MG63 (cell line): ENCODE measurements at regions not wholly inside any gene's neighbourhood (a gene's known extent, or its start where the extent isn't known, plus 50 kb on each side); places are given as distances from the start of the nearest gene placed in this dataset.

ENCODE experiments used
- DNase-seq: peaks from one replicate; pipeline ENCODE4 v3.0.0-alpha.2; 2020
- H3K27me3 ChIP-seq: fragments of 250-450 bp; sonication (Bioruptor Pico); 2 replicates; pipeline ENCODE4 v1.5.1; 2020; ENCODE audit warnings: mild to moderate bottlenecking, moderate library complexity
- H3K36me3 ChIP-seq: fragments of 250-450 bp; sonication (Bioruptor Pico); 2 replicates; pipeline ENCODE4 v1.5.1; 2020; ENCODE audit warnings: mild to moderate bottlenecking, moderate library complexity
- H3K4me3 ChIP-seq: fragments of 250-450 bp; sonication (Bioruptor Pico); 2 replicates; pipeline ENCODE4 v1.5.1; 2020; ENCODE audit warnings: mild to moderate bottlenecking, moderate library complexity
- H3K9me3 ChIP-seq: fragments of 250-450 bp; sonication (Bioruptor Pico); 2 replicates; pipeline ENCODE4 v1.5.1; 2020; ENCODE audit warnings: mild to moderate bottlenecking, moderate library complexity

DNA sequence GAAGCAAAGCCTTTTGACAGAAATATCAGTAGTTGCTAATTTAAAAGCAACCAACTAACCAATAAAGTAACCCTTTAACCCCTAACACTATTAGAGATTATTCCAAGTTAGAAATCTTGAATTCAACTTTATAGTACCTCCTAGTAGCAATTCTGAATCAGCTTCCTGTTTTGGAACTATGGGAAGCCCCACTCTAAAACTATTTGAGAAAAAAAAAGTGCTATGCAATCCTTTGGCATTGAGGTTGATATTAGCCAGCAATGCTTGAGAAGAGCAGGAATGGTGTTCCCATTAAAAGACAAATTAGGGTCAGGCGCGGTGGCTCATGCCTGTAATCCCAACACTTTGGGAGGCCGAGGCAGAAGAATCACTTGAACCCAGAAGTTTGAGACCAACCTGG lies 306.2 kb upstream of the ZFP64 start:
- no peaks in the 10 kb centered on the region; the same call in 1 of the 2 replicates for H3K27me3 ChIP-seq
- H3K4me3 ChIP-seq: no peak overlapping the region
- no peak for DNase-seq
- no peaks in the 10 kb centered on the region for H3K9me3 ChIP-seq
- H3K36me3 ChIP-seq: no peaks in the 10 kb centered on the region

DNA sequence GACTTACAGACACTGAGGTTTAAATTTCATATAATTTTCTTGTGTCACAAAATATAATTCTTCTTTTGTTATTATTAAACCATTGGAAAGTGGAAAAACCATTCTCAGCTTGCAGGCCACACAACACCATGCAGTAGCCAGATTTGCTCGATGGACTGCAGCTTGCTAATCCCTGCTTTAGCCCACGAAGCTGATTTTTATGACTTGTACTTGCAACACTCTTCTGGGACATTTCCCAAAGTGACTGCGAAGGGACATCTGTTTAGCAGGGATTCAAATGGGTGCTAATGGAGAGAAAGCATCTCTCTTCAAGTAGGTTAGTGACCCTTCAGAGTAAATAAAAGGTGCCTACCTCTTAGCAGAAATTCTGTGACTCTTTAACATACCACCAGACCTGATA lies 304.6 kb upstream of the ZFP64 start:
- Histone ChIP-seq H3K4me3 (no peak overlapping the region), H3K27me3 (no peaks in the 10 kb centered on the region; the same call in 1 of the 2 replicates), H3K36me3 (no peaks in the 10 kb centered on the region), H3K9me3 (no peaks in the 10 kb centered on the region)
- no peak for DNase-seq

DNA sequence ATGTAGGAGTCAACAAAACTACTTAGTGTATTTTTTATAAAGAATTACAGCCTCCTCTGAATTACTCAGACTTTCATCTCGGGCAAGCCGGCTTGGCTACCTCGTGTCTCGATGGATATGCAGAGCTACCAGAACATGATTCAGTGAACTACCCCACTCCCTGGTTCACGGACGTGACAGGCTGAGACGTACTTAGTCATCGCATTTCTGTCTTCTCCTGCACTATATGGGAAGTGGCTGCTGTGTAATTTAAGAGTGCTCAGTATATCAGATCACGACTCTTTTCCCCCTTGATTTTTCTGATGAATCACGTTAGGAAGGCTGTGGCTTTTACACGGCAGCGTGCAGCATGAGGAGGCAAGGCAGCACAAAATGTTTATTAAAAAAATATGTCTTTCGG lies 302.7 kb upstream of the ZFP64 start:
- Histone ChIP-seq H3K9me3 (no peaks in the 10 kb centered on the region), H3K36me3 (no peaks in the 10 kb centered on the region), H3K4me3 (no peak overlapping the region), H3K27me3 (no peaks in the 10 kb centered on the region)
- peak; percentile 76 for DNase-seq

DNA sequence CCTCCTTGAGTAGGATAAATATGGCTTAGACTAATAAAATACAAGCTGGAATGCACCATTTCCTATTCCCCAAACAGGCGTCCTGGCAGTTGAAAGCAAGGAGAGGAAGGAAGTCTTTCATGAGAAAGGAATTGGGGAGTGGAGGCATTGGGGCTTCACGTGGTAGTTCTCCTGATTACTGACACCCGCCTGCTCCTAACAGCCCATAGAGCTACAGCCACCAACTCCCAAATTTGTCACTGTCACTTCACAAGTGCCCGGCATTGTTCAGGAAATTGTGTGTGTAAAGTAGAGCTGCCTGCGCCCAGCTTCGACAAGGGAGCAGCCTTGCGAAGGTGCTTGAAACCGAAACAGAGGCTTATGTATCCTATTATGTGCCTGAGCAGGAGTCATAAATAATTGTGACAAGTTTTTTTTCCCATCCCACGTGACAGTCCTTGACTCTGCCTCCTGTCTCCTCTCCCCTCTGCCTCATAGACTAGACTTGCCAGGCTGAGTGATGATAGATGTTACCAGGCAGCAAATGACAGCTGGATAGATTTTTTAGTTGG lies 301.7 kb upstream of the ZFP64 start:
- no peak overlapping the region for H3K4me3 ChIP-seq
- DNase-seq: no peak

DNA sequence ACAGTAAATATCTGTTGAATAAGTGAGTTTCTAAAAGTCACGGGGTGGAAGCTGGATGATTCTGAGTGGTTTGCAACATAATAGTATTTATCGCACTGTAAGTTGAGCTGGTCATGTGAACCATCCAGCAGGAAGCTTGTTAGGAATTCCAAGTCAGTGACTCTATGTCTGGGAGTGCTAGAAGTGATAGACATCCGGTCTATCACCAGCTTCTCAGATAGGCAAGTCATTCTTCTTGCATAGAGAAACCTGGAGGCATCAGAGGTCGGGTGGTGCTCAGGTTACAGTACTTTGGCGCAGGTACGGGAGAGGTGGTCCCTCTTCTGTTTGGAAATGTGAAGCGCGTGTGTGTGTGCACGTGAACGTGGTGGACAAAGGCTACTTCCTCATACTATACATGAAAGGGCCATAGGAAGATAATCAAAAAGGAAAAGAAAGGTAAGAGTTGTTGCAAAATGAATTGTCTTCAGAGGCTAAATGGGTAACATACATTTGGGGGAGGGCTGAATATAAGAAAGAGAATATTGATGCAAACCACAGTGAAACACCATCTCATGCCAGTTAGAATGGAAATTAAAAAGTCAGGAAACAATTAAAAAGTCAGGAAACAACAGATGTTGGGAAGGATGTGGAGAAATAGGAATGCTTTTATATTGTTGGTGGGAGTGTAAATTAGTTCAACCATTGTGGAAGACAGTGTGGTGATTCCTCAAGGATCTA lies 299.3 kb upstream of the ZFP64 start:
- H3K27me3 ChIP-seq: no peaks in the 10 kb centered on the region
- no peaks in the 10 kb centered on the region for H3K9me3 ChIP-seq
- no peaks in the 10 kb centered on the region for H3K36me3 ChIP-seq
- no peak overlapping the region for H3K4me3 ChIP-seq
- no peak for DNase-seq

More for the DNA sequence above, 301.7 kb upstream of the ZFP64 start:
- Histone ChIP-seq H3K9me3 (no peaks in the 10 kb centered on the region), H3K36me3 (no peaks in the 10 kb centered on the region), H3K27me3 (no peaks in the 10 kb centered on the region)

DNA sequence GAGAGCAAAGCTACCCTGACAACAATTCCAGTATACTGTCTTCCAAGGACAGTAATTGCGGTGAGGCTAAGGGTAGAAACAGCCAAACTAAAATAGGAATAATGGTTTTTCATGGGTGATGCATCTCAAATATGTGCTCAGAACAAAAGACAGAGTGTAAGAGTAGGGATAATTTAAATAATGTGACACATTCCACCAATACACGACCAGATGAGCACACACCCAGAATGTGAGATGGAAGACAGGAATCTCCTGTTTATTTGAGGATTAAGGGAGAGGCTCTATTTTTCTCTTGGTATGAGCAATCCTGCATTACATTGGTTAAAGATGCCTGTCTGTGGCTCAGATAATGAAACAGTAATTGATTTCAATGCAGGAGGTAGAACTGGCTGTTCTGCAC lies 292.9 kb upstream of the ZFP64 start:
- Histone ChIP-seq H3K36me3 (no peaks in the 10 kb centered on the region), H3K4me3 (no peak overlapping the region), H3K27me3 (no peaks in the 10 kb centered on the region), H3K9me3 (no peaks in the 10 kb centered on the region)
- peak; percentile 12 for DNase-seq

DNA sequence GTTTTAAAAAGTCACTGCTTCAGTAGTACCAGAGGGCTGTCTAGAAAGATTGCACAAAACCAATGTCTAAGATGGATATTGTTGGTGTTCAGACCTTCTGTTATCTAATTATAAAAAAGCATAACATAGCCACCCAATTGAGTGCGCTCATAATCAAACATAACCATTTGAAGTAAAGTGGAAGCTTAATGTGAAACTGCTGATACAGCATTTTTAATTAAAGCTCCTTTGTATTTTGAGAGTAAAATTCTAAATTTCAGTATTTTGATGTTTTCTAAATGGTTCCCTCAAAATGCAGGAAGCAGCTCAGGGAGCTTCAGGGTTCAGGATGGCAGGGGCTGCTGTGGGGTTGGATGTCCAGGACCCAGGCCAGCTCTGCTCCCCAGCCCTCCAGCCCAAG lies 291.8 kb upstream of the ZFP64 start:
- DNase-seq: no peak
- no peaks in the 10 kb centered on the region for H3K36me3 ChIP-seq

DNA sequence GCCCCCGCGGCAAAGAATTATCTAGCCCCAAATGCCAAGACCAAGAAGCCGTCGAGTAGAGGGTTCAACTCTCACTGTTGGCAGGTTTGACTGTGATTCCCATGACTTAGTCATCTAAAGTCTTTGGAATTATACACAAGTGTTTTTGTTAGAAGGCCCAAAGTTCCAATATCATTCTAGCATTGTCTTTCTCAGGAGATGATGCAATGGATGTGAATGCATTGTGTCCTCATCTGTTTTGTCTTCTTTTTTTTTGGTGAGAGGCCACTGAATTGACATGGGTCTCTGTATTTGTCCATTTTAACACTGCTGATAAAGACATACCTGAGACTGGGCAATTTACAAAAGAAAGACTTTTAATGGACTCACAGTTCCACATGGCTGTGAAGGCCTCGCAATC lies 290.5 kb upstream of the ZFP64 start:
- no peak overlapping the region for H3K4me3 ChIP-seq
- H3K27me3 ChIP-seq: no peaks in the 10 kb centered on the region
- H3K9me3 ChIP-seq: no peaks in the 10 kb centered on the region
- no peaks in the 10 kb centered on the region for H3K36me3 ChIP-seq
- no peak for DNase-seq

More for the DNA sequence above, 291.8 kb upstream of the ZFP64 start:
- Histone ChIP-seq H3K27me3 (no peaks in the 10 kb centered on the region), H3K9me3 (no peaks in the 10 kb centered on the region), H3K4me3 (no peak overlapping the region)

DNA sequence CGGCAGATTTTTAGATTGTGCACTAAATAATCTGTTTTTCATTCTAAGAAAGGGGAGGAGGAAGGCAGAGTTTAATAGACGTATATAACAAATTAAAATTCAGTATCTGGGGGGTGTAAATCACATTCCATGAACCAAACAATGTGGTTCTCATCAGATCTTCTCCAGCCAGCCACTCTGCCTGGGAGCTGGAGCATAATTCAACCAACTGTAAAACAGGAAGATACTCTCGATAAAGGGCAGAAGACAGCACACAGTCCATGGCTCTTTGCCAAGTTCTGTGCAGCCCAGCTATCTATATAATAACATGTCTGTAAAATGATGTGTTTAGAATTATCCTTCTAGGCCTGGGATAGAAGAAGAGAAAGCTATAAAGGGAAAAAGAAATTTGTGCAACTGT lies 289.9 kb upstream of the ZFP64 start:
- no peaks in the 10 kb centered on the region for H3K36me3 ChIP-seq

DNA sequence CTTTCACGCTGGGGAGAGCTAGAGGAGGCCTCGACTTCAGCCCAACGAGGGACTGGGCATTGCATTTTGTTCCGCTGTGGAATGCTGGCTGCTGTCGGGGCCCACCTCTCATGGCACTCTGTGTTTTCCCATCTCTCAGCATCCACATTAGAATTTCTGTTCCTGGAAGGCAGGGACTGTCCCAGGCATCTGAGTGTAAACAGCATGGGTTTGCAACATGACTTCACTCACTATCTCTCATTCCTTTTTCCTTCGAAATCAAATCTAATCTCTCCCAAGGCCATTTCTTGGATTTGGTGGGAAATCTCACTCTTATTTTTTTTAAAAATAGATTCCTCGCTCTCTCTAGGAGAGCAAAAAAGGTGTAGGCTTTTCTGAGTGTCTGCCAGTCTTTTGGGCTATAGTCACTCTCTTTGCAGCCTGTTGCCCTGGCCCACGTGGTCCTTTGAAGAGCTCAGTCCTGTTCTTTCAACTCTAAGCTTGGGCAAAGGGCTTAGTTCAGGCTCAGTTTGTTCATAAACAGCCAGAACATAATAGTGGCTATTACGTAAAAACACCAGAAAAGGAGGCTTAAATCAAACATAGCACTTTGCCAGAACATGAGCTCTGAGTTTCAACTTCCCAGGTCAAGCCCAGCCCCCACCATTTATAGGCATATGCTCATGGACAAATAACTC lies 284.6 kb upstream of the ZFP64 start:
- no peaks in the 10 kb centered on the region for H3K9me3 ChIP-seq
- no peak for DNase-seq
- no peaks in the 10 kb centered on the region for H3K27me3 ChIP-seq
- no peak overlapping the region for H3K4me3 ChIP-seq
- H3K36me3 ChIP-seq: no peaks in the 10 kb centered on the region

More for the DNA sequence above, 289.9 kb upstream of the ZFP64 start:
- Histone ChIP-seq H3K27me3 (no peaks in the 10 kb centered on the region), H3K4me3 (no peak overlapping the region), H3K9me3 (no peaks in the 10 kb centered on the region)
- no peak for DNase-seq

DNA sequence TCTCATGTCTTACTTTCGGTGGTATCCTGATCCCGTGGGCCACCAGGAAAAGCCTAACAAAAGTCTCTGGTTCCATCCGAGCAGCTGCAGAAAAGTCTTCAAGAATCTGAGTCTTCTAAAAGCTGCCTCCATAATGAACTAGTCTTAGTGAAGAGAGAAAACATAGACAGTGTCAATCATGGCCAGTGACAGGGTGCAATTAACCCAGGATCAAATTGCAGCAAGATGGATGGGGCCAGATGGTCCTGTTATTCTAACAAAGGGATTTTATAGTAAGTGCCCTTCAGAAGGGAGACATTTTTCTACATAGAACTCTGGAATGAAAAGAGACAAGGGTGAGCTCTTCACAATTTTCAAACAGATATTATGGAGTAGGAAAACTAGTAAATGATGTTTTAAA lies 281.6 kb upstream of the ZFP64 start:
- Histone ChIP-seq H3K27me3 (no peaks in the 10 kb centered on the region), H3K9me3 (no peaks in the 10 kb centered on the region), H3K36me3 (no peaks in the 10 kb centered on the region), H3K4me3 (no peak overlapping the region)
- DNase-seq: no peak

DNA sequence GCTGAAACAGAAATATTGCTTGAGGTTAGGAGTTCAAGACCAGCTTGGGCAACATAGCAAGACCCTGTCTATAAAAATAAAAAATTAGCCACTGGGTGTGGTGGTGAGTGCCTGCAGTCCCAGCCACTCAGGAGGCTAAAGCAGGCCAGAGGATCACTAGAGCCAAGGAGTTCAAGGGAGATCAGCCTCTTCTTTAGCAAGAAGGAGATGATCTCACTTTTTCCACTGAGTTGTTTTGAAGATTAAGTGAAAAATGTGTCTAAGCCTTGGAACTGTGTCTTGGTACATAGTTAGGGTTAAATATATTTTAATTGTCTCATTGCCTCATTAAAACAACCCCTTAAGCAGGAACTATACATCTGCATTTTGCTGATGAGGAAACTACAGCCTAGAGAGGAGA lies 279.0 kb upstream of the ZFP64 start:
- no peak for DNase-seq
- no peaks in the 10 kb centered on the region for H3K27me3 ChIP-seq
- H3K36me3 ChIP-seq: no peaks in the 10 kb centered on the region
- H3K9me3 ChIP-seq: no peaks in the 10 kb centered on the region
- H3K4me3 ChIP-seq: no peak overlapping the region

DNA sequence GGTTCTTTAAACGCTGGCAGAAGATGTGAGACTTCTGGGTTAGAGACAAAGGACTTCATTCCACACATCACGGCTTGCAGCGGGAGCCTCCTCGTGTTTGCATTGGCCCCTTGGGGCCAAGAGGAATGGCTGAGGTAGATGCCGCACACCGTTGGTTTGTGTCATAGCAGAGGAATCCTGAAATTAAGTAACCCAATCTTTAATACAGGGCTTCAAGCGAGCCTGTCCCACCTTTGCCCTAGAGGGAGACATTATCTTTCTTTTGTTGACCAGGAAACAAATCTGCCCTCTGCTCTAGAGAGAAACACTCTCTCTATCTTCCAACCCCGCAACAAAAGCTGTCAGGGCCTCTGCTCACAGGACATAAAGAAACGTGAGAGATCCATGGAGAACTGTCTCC lies 277.5 kb upstream of the ZFP64 start:
- Histone ChIP-seq H3K36me3 (no peaks in the 10 kb centered on the region), H3K27me3 (no peaks in the 10 kb centered on the region), H3K4me3 (no peak overlapping the region), H3K9me3 (no peaks in the 10 kb centered on the region)
- no peak for DNase-seq

DNA sequence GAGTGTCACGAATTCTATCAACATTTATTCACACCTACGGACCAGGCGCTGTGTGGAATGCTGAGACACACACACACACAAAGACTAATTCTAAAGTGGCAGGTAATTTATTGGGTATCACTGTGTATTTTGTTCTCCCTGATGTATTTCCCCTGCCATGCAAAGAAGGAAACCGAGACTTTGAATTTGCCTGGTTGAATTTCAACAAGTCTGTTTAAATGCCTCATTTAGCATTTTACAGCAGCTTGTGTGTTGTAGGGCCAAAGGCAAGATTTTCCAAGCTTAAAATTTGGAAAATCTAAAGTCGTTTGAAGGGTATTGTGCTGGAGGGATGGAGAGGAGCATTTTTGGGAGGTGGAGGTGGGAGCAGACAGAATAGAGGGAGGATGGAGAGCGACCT lies 274.4 kb upstream of the ZFP64 start:
- Histone ChIP-seq H3K27me3 (no peaks in the 10 kb centered on the region), H3K36me3 (no peaks in the 10 kb centered on the region), H3K9me3 (no peaks in the 10 kb centered on the region), H3K4me3 (no peak overlapping the region)
- DNase-seq: no peak

DNA sequence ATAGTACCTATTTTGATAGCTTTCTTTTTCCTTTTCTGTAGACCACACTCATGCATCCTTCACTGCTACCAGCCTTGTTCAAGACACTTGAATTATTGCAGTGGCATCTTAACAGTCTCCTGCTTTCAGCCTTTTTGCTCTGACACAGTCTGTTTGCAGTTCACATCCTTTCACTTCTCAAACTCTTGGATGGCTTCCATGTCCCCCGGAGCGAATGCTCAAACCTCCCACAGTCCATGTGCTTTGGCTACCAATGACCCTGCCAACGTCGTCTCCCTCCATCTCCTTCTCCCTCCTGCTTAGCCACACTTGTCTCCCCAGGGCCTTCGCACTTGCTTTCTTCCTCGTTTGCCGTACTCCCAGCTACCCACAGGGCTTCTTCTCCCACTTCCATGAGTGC lies 270.0 kb upstream of the ZFP64 start:
- no peak for DNase-seq
- no peaks in the 10 kb centered on the region for H3K9me3 ChIP-seq
- no peak overlapping the region for H3K4me3 ChIP-seq
- no peaks in the 10 kb centered on the region for H3K27me3 ChIP-seq
- no peaks in the 10 kb centered on the region for H3K36me3 ChIP-seq

DNA sequence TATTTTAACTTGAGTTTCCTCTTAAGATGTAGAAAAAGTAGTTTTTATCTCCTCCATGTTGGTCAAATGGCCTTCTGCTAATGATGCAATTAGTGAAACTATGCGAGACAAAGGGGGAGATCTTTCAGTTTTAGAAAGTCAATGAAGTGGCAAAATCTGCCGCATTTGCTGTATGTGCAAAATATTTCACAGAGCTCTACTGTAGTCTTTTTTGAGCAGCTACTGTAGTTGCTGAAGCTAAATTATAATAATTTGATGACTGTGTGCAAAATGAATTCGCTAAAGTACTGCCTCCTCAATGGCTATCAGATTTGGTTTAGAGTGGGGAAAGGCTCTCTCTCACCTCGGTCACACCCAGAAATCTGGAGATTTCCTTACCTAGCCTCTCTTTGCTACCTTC lies 267.6 kb upstream of the ZFP64 start:
- Histone ChIP-seq H3K36me3 (no peaks in the 10 kb centered on the region), H3K9me3 (no peaks in the 10 kb centered on the region), H3K4me3 (no peak overlapping the region), H3K27me3 (no peaks in the 10 kb centered on the region)
- no peak for DNase-seq

DNA sequence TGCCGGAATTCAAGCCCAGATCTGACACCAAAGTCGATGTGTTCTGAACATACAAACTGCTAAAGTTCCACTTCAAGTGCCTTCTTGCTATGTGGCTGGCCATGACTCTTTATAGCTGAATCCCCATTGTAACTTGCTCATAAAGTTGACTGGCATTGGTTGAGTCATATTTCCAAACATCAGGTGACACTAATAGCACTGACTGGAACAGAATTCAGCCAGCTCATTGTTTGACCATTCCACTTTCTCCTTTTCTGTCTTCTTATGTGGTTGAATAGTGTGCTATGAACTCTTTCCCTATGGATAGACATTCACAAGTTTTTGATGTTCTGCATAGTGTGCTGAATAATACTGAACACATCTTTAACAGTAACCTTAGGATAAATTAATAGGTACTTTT lies 266.2 kb upstream of the ZFP64 start:
- H3K4me3 ChIP-seq: no peak overlapping the region
- no peaks in the 10 kb centered on the region for H3K9me3 ChIP-seq
- H3K36me3 ChIP-seq: no peaks in the 10 kb centered on the region
- no peaks in the 10 kb centered on the region for H3K27me3 ChIP-seq
- no peak for DNase-seq

DNA sequence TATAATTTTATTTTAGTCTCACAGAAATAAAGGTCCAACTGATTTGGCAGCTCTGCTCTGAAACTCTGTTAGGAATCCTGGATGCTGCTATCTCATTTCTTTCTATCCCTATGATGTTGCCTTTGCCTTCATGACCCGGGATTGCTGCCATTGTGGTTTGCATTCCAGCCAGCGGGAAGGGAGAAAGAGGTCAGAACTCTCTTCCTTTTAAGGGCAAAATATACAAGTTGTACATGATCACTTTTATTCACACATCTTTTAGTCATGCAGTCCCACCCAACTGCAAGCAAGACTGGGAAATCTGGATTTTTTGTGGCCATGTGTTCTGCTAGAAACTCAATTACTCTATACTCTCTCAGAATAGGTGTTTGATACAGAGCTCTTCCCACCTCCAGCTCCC lies 263.1 kb upstream of the ZFP64 start:
- H3K27me3 ChIP-seq: peaks cover 2% of the 10 kb centered on the region; the same call in 1 of the 2 replicates
- H3K4me3 ChIP-seq: no peak overlapping the region
- peaks cover under 1% of the 10 kb centered on the region; the same call in 1 of the 2 replicates for H3K9me3 ChIP-seq
- DNase-seq: peak; percentile 54
- H3K36me3 ChIP-seq: no peaks in the 10 kb centered on the region
